ENCODE measurements at regions not wholly inside any gene's neighbourhood (a gene's known extent, or its start where the extent isn't known, plus 50 kb on each side); places are given as distances from the start of the nearest gene placed in this dataset.

DNA sequence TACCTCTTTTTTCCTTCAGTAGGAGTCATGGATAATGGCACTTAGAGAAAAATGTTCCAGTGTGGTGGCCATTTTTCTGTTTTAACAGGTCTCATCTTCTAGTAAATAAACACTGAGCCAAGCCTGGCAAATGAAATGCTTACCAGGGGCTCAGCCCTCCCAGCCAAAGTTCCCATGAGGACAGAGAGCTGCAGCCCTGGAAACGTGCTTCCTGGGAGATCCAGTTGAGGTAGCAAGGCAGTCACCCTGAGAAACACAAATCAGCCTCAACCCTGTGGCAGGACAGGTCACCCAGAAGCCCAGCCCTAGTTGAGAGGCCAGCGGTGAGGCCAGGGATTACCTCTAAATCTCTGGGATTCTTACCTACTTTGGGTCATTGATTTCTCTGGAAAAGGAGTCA is 140.1 kb downstream of the LNPK start:
- TF ChIP-seq, protein P1, sequence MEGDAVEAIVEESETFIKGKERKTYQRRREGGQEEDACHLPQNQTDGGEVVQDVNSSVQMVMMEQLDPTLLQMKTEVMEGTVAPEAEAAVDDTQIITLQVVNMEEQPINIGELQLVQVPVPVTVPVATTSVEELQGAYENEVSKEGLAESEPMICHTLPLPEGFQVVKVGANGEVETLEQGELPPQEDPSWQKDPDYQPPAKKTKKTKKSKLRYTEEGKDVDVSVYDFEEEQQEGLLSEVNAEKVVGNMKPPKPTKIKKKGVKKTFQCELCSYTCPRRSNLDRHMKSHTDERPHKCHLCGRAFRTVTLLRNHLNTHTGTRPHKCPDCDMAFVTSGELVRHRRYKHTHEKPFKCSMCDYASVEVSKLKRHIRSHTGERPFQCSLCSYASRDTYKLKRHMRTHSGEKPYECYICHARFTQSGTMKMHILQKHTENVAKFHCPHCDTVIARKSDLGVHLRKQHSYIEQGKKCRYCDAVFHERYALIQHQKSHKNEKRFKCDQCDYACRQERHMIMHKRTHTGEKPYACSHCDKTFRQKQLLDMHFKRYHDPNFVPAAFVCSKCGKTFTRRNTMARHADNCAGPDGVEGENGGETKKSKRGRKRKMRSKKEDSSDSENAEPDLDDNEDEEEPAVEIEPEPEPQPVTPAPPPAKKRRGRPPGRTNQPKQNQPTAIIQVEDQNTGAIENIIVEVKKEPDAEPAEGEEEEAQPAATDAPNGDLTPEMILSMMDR (IDR thresholded peaks at IDR 0.05): no peak
- H3K36me3 ChIP-seq: no peaks in the 10 kb centered on the region
- H3K9me3 ChIP-seq: no peaks in the 10 kb centered on the region
- no peak overlapping the region for H3K4me3 ChIP-seq (ENCODE audit: low read depth in 1 of 2, low read length in 1 of 2)
- H3K27ac ChIP-seq: no peak overlapping the region
- H3K27me3 ChIP-seq: peaks cover 22% of the 10 kb centered on the region
- no peaks in the 10 kb centered on the region for H3K4me1 ChIP-seq (ENCODE audit: control insufficient read depth in 1 of 2, insufficient read depth in 1 of 2, low read depth in 1 of 2, low read length in 1 of 2)

DNA sequence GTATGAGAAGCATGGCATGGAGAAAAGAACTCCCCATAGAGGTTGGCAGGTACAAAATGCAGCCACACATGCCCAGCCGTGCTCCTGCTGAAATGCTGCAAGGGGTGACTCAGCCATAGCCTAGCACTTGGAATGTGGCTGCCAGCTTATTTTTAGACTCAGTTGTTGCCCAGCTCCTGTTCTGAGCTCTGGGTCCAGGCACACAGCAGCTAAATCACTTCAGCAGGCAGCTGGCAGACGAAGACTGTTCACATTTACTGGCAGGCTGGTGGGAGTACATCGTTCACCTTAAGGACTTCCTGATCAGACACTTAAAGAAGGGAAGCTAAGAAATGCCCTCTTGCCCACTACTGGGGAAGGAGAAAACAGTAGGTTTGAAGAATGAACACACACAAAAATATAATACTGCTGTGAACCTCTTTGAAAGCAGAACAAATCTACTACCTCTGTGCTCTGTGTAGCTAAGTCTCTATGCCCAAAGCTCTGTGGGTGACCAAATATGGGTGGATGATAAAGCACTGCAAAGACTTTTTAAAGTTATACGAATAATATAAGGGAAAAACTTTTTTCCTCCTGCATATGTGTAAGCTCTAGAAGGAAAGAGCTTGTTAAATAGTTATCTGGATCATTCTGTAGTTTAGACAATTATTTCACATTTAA is 146.1 kb downstream of the LNPK start:
- no peak overlapping the region for H3K4me3 ChIP-seq (ENCODE audit: low read depth in 1 of 2, low read length in 1 of 2)
- H3K4me1 ChIP-seq (ENCODE audit: control insufficient read depth in 1 of 2, insufficient read depth in 1 of 2, low read depth in 1 of 2, low read length in 1 of 2): no peaks in the 10 kb centered on the region
- no peak overlapping the region for H3K27ac ChIP-seq
- H3K36me3 ChIP-seq: no peaks in the 10 kb centered on the region
- H3K27me3 ChIP-seq: peaks cover 8% of the 10 kb centered on the region
- H3K9me3 ChIP-seq: no peaks in the 10 kb centered on the region
- TF ChIP-seq, protein P1 (IDR thresholded peaks at IDR 0.05): no peak

DNA sequence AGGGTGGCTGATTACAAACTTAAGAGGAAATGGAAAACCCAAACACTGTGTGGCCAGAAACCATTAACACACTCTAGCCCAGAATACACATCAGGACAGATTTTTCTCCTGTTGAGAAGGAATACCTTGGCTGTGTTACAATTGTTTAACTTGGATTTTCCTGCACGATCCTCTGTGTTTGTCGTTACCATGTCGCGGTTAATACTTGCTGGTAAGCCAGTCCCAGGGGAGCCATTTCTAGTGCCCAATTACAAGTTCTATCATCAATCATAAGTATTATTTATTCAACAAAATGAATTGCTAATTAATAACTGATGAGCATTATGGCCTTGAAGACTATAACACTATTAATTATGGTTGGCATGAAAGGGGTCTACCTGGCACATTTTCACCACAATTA is 146.8 kb downstream of the LNPK start:
- Histone ChIP-seq H3K4me1 (ENCODE audit: control insufficient read depth in 1 of 2, insufficient read depth in 1 of 2, low read depth in 1 of 2, low read length in 1 of 2) (no peaks in the 10 kb centered on the region), H3K36me3 (no peaks in the 10 kb centered on the region), H3K9me3 (no peaks in the 10 kb centered on the region), H3K4me3 (ENCODE audit: low read depth in 1 of 2, low read length in 1 of 2) (no peak overlapping the region), H3K27ac (no peak overlapping the region), H3K27me3 (peaks cover 2% of the 10 kb centered on the region)
- TF ChIP-seq, protein P1 (IDR thresholded peaks at IDR 0.05): no peak

DNA sequence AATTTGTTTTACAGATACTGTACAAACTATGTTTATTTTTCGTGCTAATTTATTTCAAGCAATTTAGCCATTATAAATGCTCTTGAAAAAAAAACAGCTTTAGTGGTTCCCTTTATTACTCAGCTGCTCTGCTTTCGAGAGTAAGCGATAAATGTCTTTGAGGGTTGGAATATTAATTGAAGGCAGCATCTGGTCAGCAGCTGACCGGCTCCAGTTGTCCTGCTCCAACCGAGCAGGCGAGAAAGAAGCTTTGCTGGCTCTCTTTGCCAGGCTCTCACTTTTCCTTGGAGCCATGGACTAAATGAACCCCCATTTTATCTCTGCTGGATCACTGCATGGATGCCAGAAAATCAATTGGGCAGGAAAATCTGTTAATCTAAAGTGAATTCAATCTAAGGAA is 147.4 kb downstream of the LNPK start:
- TF ChIP-seq, protein P1 (IDR thresholded peaks at IDR 0.05): no peak
- H3K4me1 ChIP-seq (ENCODE audit: control insufficient read depth in 1 of 2, insufficient read depth in 1 of 2, low read depth in 1 of 2, low read length in 1 of 2): no peaks in the 10 kb centered on the region
- no peak overlapping the region for H3K27ac ChIP-seq
- H3K27me3 ChIP-seq: no peaks in the 10 kb centered on the region
- no peak overlapping the region for H3K4me3 ChIP-seq (ENCODE audit: low read depth in 1 of 2, low read length in 1 of 2)
- H3K9me3 ChIP-seq: no peaks in the 10 kb centered on the region
- H3K36me3 ChIP-seq: no peaks in the 10 kb centered on the region

DNA sequence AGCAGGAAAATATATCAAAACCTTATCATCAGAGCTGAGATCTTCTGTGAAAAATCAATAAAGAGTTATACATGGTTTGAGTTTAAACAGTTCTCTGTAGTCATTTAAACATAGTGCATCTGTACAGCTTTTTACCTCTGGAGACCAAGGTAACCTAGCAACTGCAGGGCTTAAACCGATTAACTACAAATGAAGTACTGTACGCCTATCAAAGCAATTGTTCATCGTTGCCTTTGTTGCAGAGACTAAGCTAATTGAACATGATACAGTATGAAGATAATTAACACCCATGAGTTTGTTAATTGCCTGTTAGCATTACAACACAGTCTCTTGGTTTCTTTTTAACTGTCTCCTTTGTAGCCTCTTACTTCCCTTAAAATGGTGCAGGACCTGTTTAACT is 147.9 kb downstream of the LNPK start:
- TF ChIP-seq, protein P1 (IDR thresholded peaks at IDR 0.05): no peak
- Histone ChIP-seq H3K9me3 (no peaks in the 10 kb centered on the region), H3K36me3 (no peaks in the 10 kb centered on the region), H3K4me1 (ENCODE audit: control insufficient read depth in 1 of 2, insufficient read depth in 1 of 2, low read depth in 1 of 2, low read length in 1 of 2) (no peaks in the 10 kb centered on the region), H3K27ac (no peak overlapping the region), H3K4me3 (ENCODE audit: low read depth in 1 of 2, low read length in 1 of 2) (no peak overlapping the region), H3K27me3 (no peaks in the 10 kb centered on the region)

DNA sequence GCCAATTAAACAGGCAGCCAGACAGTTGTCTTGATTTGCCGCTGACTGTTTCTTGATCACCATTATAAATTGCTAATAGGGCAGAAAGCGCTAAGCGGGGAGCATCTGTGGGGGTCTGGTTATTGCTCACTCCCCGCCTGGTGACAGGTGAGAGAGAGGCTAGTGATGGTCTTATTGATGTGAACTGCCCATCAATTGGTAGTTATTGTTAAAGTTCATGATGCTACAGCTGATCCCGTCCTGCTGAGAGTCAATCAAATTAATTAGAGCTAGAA is 148.5 kb downstream of the LNPK start:
- H3K4me1 ChIP-seq (ENCODE audit: control insufficient read depth in 1 of 2, insufficient read depth in 1 of 2, low read depth in 1 of 2, low read length in 1 of 2): no peaks in the 10 kb centered on the region
- no peak overlapping the region for H3K4me3 ChIP-seq (ENCODE audit: low read depth in 1 of 2, low read length in 1 of 2)
- TF ChIP-seq, protein P1 (IDR thresholded peaks at IDR 0.05): no peak
- no peak overlapping the region for H3K27ac ChIP-seq
- no peaks in the 10 kb centered on the region for H3K9me3 ChIP-seq
- H3K36me3 ChIP-seq: no peaks in the 10 kb centered on the region
- no peaks in the 10 kb centered on the region for H3K27me3 ChIP-seq
